AG09309 (cell line): ENCODE measurements at regions not wholly inside any gene's neighbourhood (a gene's known extent, or its start where the extent isn't known, plus 50 kb on each side); places are given as distances from the start of the nearest gene placed in this dataset.
"Not testable (repeated sequence)": the region's sequence is repeated elsewhere in the genome, so short reads cannot be mapped to it uniquely, and the experiment has no call there.

Experiments
- DNase-seq: peaks from one replicate; pipeline ENCODE4 v3.0.0-alpha.2; 2010; ENCODE audit warnings: low read depth
- H3K4me3 ChIP-seq: 2 replicates; pipeline ENCODE4 v1.5.1; 2011; ENCODE audit warnings: mild to moderate bottlenecking, low read depth, low read length, moderate library complexity; ENCODE audit not compliant: control insufficient read depth
- CTCF ChIP-seq: IDR thresholded peaks from 2 replicates; pipeline ENCODE4 v1.5.1; 2011; ENCODE audit warnings: mild to moderate bottlenecking, low read depth, low read length, inconsistent platforms; ENCODE audit not compliant: insufficient read depth, control insufficient read depth; ENCODE audit errors: missing control alignments

- DNase-seq = no peak
- TF ChIP-seq CTCF = no peak
- no peak overlapping the region for H3K4me3 ChIP-seq
Observed at GRCh38 chr10:109245821-109246220, 677.5 kb downstream of the XPNPEP1 start.

- H3K4me3 ChIP-seq = no peak overlapping the region
- no peak for TF ChIP-seq CTCF
- DNase-seq = no peak
Observed at GRCh38 chr10:109239371-109239770, 683.9 kb downstream of the XPNPEP1 start.

- TF ChIP-seq CTCF = no peak
Observed at GRCh38 chr10:109237682-109238081, 685.6 kb downstream of the XPNPEP1 start.

GRCh38 chr10:109237050-109237449 is 686.3 kb downstream of the XPNPEP1 start:
- no peak overlapping the region for H3K4me3 ChIP-seq
- DNase-seq = no peak
- no peak for TF ChIP-seq CTCF

More at GRCh38 chr10:109237682-109238081, 685.6 kb downstream of the XPNPEP1 start:
- DNase-seq = no peak
- no peak overlapping the region for H3K4me3 ChIP-seq

- DNase-seq, H3K4me3 ChIP-seq: not testable (repeated sequence)
Observed at GRCh38 chr10:109223533-109223932, 699.8 kb downstream of the XPNPEP1 start.

- no peak for TF ChIP-seq CTCF
- no peak for DNase-seq
- H3K4me3 ChIP-seq = no peak overlapping the region
Observed at GRCh38 chr10:109219935-109220605, 703.2 kb downstream of the XPNPEP1 start.

GRCh38 chr10:109218207-109218606 is 705.1 kb downstream of the XPNPEP1 start:
- H3K4me3 ChIP-seq = no peak overlapping the region
- no peak for DNase-seq

More at GRCh38 chr10:109218207-109218606, 705.1 kb downstream of the XPNPEP1 start:
- TF ChIP-seq CTCF = no peak
